Right lung (tissue), 2 donors: ENCODE measurements at regions not wholly inside any gene's neighbourhood (a gene's known extent, or its start where the extent isn't known, plus 50 kb on each side); places are given as distances from the start of the nearest gene placed in this dataset.
A peak's percentile ranks its signal among the peaks of the same experiment; 100 is the strongest.

Source experiments
- DNase-seq, 2 donors: peaks; one replicate each; pipeline ENCODE4 v3.0.0-alpha.2; 2013

GRCh38 chr4:182179105-182179504 is 64.1 kb upstream of the TENM3 start:
- DNase-seq: no peak

GRCh38 chr4:182179751-182180150 is 63.5 kb upstream of the TENM3 start:
- no peak for DNase-seq

GRCh38 chr4:182185491-182185890 is 57.7 kb upstream of the TENM3 start:
- peak in 1 of 2 donors; percentile 33 for DNase-seq

- DNase-seq: no peak
Observed at GRCh38 chr4:182187674-182188073, 55.5 kb upstream of the TENM3 start.

- no peak for DNase-seq
Observed at GRCh38 chr4:182188622-182189021, 54.6 kb upstream of the TENM3 start.

- no peak for DNase-seq
Observed at GRCh38 chr4:182189103-182189878, 53.9 kb upstream of the TENM3 start.

- DNase-seq: no peak
Observed at GRCh38 chr4:182190306-182190705, 52.9 kb upstream of the TENM3 start.

GRCh38 chr4:182192511-182193181 is 50.6 kb upstream of the TENM3 start:
- no peak for DNase-seq

- no peak for DNase-seq
Observed at GRCh38 chr4:182193311-182193710, 49.9 kb upstream of the TENM3 start.
